ENCODE measurements at regions not wholly inside any gene's neighbourhood (a gene's known extent, or its start where the extent isn't known, plus 50 kb on each side); places are given as distances from the start of the nearest gene placed in this dataset.

GRCh38 chr12:20289520-20289919, 78.8 kb upstream of the PDE3A start:
- DNase-seq: no peak

DNA sequence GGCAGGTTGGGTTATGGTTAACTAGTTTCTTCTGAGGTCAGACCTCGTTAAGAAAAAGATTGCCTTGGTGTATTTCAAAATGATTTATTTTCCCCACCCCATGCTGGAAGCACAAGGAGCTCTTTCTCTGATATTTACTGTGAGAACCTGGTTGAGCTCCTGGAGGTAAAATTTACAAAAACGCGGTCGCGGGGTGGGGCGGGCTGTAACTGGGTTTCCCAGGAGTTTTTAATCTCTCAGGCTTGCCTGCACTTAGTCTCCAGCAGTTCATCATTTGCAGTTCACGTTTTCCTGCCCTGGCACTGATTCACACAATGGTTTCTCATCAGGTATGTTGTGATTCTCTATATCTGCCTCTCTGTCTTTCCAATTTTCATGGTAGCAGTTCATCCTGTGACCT, 67.9 kb upstream of the PDE3A start:
- no peak for DNase-seq

DNA sequence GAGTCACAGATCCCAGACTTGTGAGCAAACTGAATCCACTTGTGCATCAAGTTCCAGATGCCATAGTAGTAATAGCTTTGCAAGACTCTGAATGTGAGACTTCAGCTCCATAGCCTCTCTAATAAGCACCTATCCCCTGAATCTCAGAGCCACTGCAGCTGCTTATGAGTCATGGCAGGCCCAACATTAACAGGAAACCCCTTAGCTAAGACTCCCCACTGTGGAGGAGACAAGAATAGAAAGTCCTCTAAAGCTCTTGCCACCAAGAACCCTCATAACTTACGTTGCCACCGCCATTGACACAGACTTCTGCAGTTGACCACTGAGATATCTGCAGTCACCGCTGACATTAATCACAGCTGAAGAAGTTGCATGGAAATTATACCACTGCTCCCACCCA, 62.9 kb upstream of the PDE3A start:
- no peak for DNase-seq

GRCh38 chr12:20309504-20310148, 58.7 kb upstream of the PDE3A start:
- no peak for DNase-seq

- DNase-seq: no peak
Measured at GRCh38 chr12:20314328-20314727, 54.0 kb upstream of the PDE3A start.

- DNase-seq: no peak
Measured at GRCh38 chr12:20317554-20317953, 50.8 kb upstream of the PDE3A start.

Measured in NCI-H510A (cell line).